K562 (cell line): ENCODE measurements at regions not wholly inside any gene's neighbourhood (a gene's known extent, or its start where the extent isn't known, plus 50 kb on each side); places are given as distances from the start of the nearest gene placed in this dataset.

Experiments used
- ATAC-seq: fragments of 200-7000 bp; cut with Tn5 transposase; 3 replicates; pipeline ENCODE4 v1.9.1; 2020; ENCODE audit warnings: moderate library complexity
- BruUV-seq: library from RNA; stranded (reverse); fragments of 400-500 nt; replicated peaks from 2 replicates; lab custom pipeline; 2021; lab: Mats Ljungman, UMichigan
- CTCF ChIA-PET: fragments of 300-600 bp; formaldehyde crosslinking; extraction: SDS; loops from one replicate; lab custom pipeline; 2021; ENCODE audit warnings: low intra/inter-chr PET ratio; lab: Yijun Ruan, JAX
- POLR2A ChIA-PET: fragments of 300-600, 350-650 bp; sonication (Branson Sonifier 250); formaldehyde crosslinking; extraction: SDS; loops from one replicate; lab custom pipeline; 2021; ENCODE audit warnings: antibody characterized with exemption, inconsistent platforms; lab: Yijun Ruan, JAX
- DNase-seq, 4 experiments: peaks; one replicate each; pipeline versions ENCODE4 v3.0.0 to v3.0.0-alpha.2; 2011 to 2018; ENCODE audit warnings: low spot score in 3 of 4, mixed read lengths in 3 of 4; ENCODE audit errors: extremely low read depth in 1 of 4
- FAIRE-seq: peaks from 2 replicates; lab custom pipeline; 2011; peaks lifted over from hg19 to GRCh38; lab: Jason Lieb, UNC
- H2AFZ ChIP-seq: 2 replicates; pipeline ENCODE4 v1.6.0; 2011; ENCODE audit warnings: low read depth, low read length, control low read depth, inconsistent platforms
- H3K27ac ChIP-seq: fragments of 200-600 bp; 3 replicates; pipeline ENCODE4 v1.8.0; 2011; ENCODE audit warnings: low read depth, mild to moderate bottlenecking, control low read depth, inconsistent platforms, low read length, moderate library complexity, mixed read lengths; ENCODE audit errors: extremely low read depth
- H3K27me3 ChIP-seq, 2 experiments: fragments of 300-600 bp in 1 of 2; 2 replicates in 1 of 2; 3 replicates in 1 of 2; pipeline versions ENCODE4 v1.6.0 to v1.8.0; 2011; ENCODE audit warnings: inconsistent platforms in 2 of 2, low read length in 2 of 2, mild to moderate bottlenecking in 1 of 2, mixed read lengths in 1 of 2, moderate library complexity in 1 of 2; ENCODE audit not compliant: control insufficient read depth in 2 of 2, insufficient read depth in 2 of 2
- H3K36me3 ChIP-seq: fragments of 300-600 bp; 3 replicates; pipeline ENCODE4 v1.8.0; 2011; ENCODE audit warnings: mild to moderate bottlenecking, low read length, inconsistent platforms; ENCODE audit not compliant: control insufficient read depth, insufficient read depth
- H3K4me1 ChIP-seq, 2 experiments: fragments of 200-600 bp in 1 of 2; replicated peaks in 1 of 2; 2 replicates in 1 of 2; 3 replicates in 1 of 2; pipeline versions ENCODE4 v1.5.1 to v1.8.0; 2011; ENCODE audit warnings: inconsistent platforms in 2 of 2, low read length in 2 of 2, mild to moderate bottlenecking in 1 of 2, mixed read lengths in 1 of 2, moderate library complexity in 1 of 2; ENCODE audit not compliant: control insufficient read depth in 2 of 2, insufficient read depth in 2 of 2
- H3K4me2 ChIP-seq: 2 replicates; pipeline ENCODE4 v1.6.1; 2011; ENCODE audit warnings: low read length, control low read depth, inconsistent platforms, mixed read lengths; ENCODE audit not compliant: insufficient read depth
- H3K4me3 ChIP-seq: fragments of 200-600 bp; sonication (generic), shearing (Covaris generic); 2 replicates; pipeline ENCODE4 v1.5.1; 2016; ENCODE audit warnings: control low read depth, inconsistent platforms
- H3K79me2 ChIP-seq: fragments of 200-600 bp; 3 replicates; pipeline ENCODE4 v1.8.0; 2011; ENCODE audit warnings: low read length, inconsistent platforms; ENCODE audit not compliant: control insufficient read depth, insufficient read depth
- H3K9ac ChIP-seq, 2 experiments: 2 replicates each; pipeline versions ENCODE4 v1.6.0 to v1.6.1; 2011; ENCODE audit warnings: low read depth in 2 of 2, low read length in 2 of 2, control low read depth in 1 of 2, inconsistent platforms in 1 of 2, mild to moderate bottlenecking in 1 of 2, mixed read lengths in 1 of 2; ENCODE audit not compliant: insufficient read depth in 1 of 2
- H3K9me1 ChIP-seq: one replicate; pipeline ENCODE4 v1.6.0; 2011; ENCODE audit warnings: inconsistent platforms, mild to moderate bottlenecking, low read length, moderate library complexity; ENCODE audit not compliant: control insufficient read depth, insufficient read depth
- H3K9me3 ChIP-seq: replicated peaks from 2 replicates; pipeline ENCODE4 v1.5.1; 2011; ENCODE audit warnings: low read depth, low read length, inconsistent platforms; ENCODE audit not compliant: control insufficient read depth, insufficient read depth
- H4K20me1 ChIP-seq: replicated peaks from 2 replicates; pipeline ENCODE4 v1.6.1; 2011; ENCODE audit warnings: low read length, inconsistent platforms, mixed read lengths; ENCODE audit not compliant: control insufficient read depth, insufficient read depth
- FOXK1 ChIP-seq: sonication (generic); formaldehyde crosslinking; IDR thresholded peaks from 2 replicates; pipeline ENCODE4 v1.8.0; 2022; ENCODE audit warnings: missing genetic modification reagents, mild to moderate bottlenecking, borderline replicate concordance
- MECOM ChIP-seq: fragments of 250-450 bp; sonication (Bioruptor Pico); IDR thresholded peaks from 2 replicates; pipeline ENCODE4 v1.8.0; 2022; ENCODE audit warnings: inconsistent platforms
- RBM39 ChIP-seq: fragments of 200-400 bp; formaldehyde crosslinking; optimal IDR thresholded peaks from 2 replicates; pipeline ENCODE3; 2018; ENCODE audit warnings: low read depth, low read length
- SAP30 ChIP-seq: fragments of 200-600 bp; sonication (generic); IDR thresholded peaks from 2 replicates; pipeline ENCODE4 v1.6.1; 2012; ENCODE audit warnings: borderline replicate concordance, low read depth, mild to moderate bottlenecking, moderate library complexity, low read length, control low read depth, inconsistent platforms; ENCODE audit not compliant: insufficient read depth, poor library complexity, severe bottlenecking
- ZBTB34 ChIP-seq: fragments of 250-450 bp; sonication (Bioruptor Pico); IDR thresholded peaks from 2 replicates; pipeline ENCODE4 v1.8.0; 2021; ENCODE audit warnings: mild to moderate bottlenecking, moderate library complexity
- WGBS: fragments of 100-300 bp; shearing (Covaris generic); methylation state at CpG from one replicate; pipeline ENCODE4 v1.1.6; 2016; ENCODE audit warnings: low coverage, mixed read lengths; ENCODE audit not compliant: insufficient coverage; ENCODE audit errors: missing lambda C conversion rate; 5-methylcytosine and 5-hydroxymethylcytosine counted together
- in situ Hi-C: fragments of 300-500 bp; cut with MboI; formaldehyde crosslinking; loops from 4 replicates; pipeline ENCODE4 v1.15.0; 2018; ENCODE audit warnings: inconsistent platforms, mixed read lengths
- intact Hi-C: fragments of 100-400 bp; cut with micrococcal nuclease; formaldehyde crosslinking; loops from 2 replicates; pipeline ENCODE4 v1.14.2; 2022
- TF ChIP-seq, protein P1 (sequence below): fragments of 250-450 bp; sonication (Bioruptor Pico); IDR thresholded peaks from 2 replicates; pipeline ENCODE4 v1.8.0; 2022; ENCODE audit warnings: moderate library complexity, mild to moderate bottlenecking, inconsistent platforms

- TF ChIP-seq SAP30 = no peak
Observed at GRCh38 chr4:24638396-24638875, 54.1 kb upstream of the DHX15 start (continued).

- Histone ChIP-seq H3K4me1 (no peaks in the 10 kb centered on the region), H3K27ac (no peak overlapping the region), H3K4me2 (no peak overlapping the region), H4K20me1 (no peaks in the 10 kb centered on the region), H2AFZ (no peak overlapping the region), H3K9ac (no peak overlapping the region), H3K9me3 (no peaks in the 10 kb centered on the region), H3K79me2 (no peaks in the 10 kb centered on the region), H3K4me3 (no peak overlapping the region), H3K36me3 (no peaks in the 10 kb centered on the region), H3K9me1 (no peaks in the 10 kb centered on the region), H3K27me3 (peaks cover 10 to 14% of the 10 kb centered on the region in 2 experiments)
- TF ChIP-seq FOXK1 (CRISPR knock-in tag) = no peak
- no peak for TF ChIP-seq MECOM
- TF ChIP-seq, protein P1, sequence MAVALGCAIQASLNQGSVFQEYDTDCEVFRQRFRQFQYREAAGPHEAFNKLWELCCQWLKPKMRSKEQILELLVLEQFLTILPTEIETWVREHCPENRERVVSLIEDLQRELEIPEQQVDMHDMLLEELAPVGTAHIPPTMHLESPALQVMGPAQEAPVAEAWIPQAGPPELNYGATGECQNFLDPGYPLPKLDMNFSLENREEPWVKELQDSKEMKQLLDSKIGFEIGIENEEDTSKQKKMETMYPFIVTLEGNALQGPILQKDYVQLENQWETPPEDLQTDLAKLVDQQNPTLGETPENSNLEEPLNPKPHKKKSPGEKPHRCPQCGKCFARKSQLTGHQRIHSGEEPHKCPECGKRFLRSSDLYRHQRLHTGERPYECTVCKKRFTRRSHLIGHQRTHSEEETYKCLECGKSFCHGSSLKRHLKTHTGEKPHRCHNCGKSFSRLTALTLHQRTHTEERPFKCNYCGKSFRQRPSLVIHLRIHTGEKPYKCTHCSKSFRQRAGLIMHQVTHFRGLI (CRISPR knock-in tag) = no peak
- no peak for TF ChIP-seq RBM39
- no peak for TF ChIP-seq ZBTB34 (CRISPR knock-in tag)
- ChIA-PET POLR2A (no interaction called here), CTCF (no interaction called here)
- in situ Hi-C loops (no loop called here), intact Hi-C loops (no loop called here)
- 1% methylated on average over 5 of the region's 5 CpGs for WGBS
- DNase-seq (no peak), ATAC-seq (no peak), FAIRE-seq (no peak)
- BruUV-seq = no TSS peak
Observed at GRCh38 chr4:24639714-24640113, 55.4 kb upstream of the DHX15 start.
